ENCODE measurements at regions not wholly inside any gene's neighbourhood (a gene's known extent, or its start where the extent isn't known, plus 50 kb on each side); places are given as distances from the start of the nearest gene placed in this dataset.
A peak's percentile ranks its signal among the peaks of the same experiment; 100 is the strongest.
"Not testable (repeated sequence)": the region's sequence is repeated elsewhere in the genome, so short reads cannot be mapped to it uniquely, and the experiment has no call there.

DNA sequence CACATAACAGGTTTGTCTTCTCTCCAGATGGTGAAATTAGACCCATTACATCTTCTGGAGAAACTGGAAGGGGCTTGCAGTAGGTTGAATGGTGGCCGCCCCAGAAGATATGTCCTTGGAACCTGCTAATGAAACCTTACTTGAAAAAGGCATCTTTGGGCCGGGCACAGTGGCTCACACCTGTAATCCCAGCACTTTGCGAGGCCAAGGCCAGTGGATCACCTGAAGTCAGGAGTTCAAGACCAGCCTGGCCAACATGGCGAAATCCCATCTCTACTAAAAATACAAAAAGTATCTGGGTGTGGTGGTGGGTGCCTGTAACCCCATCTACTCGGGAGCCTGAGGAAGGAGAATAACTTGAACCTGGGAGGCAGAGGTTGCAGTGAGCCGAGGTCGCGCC is 53.2 kb upstream of the SH3PXD2B start:
- DNase-seq (ENCODE audit: low read depth in 6 of 9, low spot score in 9 of 9); H3K27me3 ChIP-seq (ENCODE audit: control insufficient read depth in 2 of 2, insufficient read depth in 1 of 2, low read length in 1 of 2): not testable (repeated sequence)
- 97% methylated on average over 8 of the region's 8 CpGs for WGBS

GRCh38 chr5:172506921-172507320 is 52.6 kb upstream of the SH3PXD2B start:
- no peak for DNase-seq (ENCODE audit: low read depth in 6 of 9, low spot score in 9 of 9)
- Histone ChIP-seq H3K4me1 (ENCODE audit: control insufficient read depth in 2 of 2, insufficient read depth in 2 of 2, low read length in 2 of 2) (peaks cover 0 to 3% of the 10 kb centered on the region in 2 donors), H3K27ac (ENCODE audit: low read depth in 1 of 2, low read length in 1 of 2) (no peak overlapping the region), H3K4me3 (ENCODE audit: low read length in 2 of 2) (no peak overlapping the region), H3K9me3 (ENCODE audit: control insufficient read depth in 2 of 2, insufficient read depth in 1 of 2, low read length in 1 of 2) (no peaks in the 10 kb centered on the region), H3K27me3 (ENCODE audit: control insufficient read depth in 2 of 2, insufficient read depth in 1 of 2, low read length in 1 of 2) (no peaks in the 10 kb centered on the region), H3K36me3 (ENCODE audit: control insufficient read depth in 2 of 2, insufficient read depth in 2 of 2, low read length in 1 of 2) (no peaks in the 10 kb centered on the region)
- WGBS: 97% methylated on average over 2 of the region's 2 CpGs

More for the DNA sequence above, 53.2 kb upstream of the SH3PXD2B start:
- not testable (repeated sequence) for H3K4me1 ChIP-seq (ENCODE audit: control insufficient read depth in 2 of 2, insufficient read depth in 2 of 2, low read length in 2 of 2); H3K4me3 ChIP-seq (ENCODE audit: low read length in 2 of 2); H3K36me3 ChIP-seq (ENCODE audit: control insufficient read depth in 2 of 2, insufficient read depth in 2 of 2, low read length in 1 of 2); H3K27ac ChIP-seq (ENCODE audit: low read depth in 1 of 2, low read length in 1 of 2); H3K9me3 ChIP-seq (ENCODE audit: control insufficient read depth in 2 of 2, insufficient read depth in 1 of 2, low read length in 1 of 2)

GRCh38 chr5:172506251-172506650 is 51.9 kb upstream of the SH3PXD2B start:
- no peak for DNase-seq (ENCODE audit: low read depth in 6 of 9, low spot score in 9 of 9)
- Histone ChIP-seq H3K4me1 (ENCODE audit: control insufficient read depth in 2 of 2, insufficient read depth in 2 of 2, low read length in 2 of 2) (peaks cover 0 to 3% of the 10 kb centered on the region in 2 donors), H3K36me3 (ENCODE audit: control insufficient read depth in 2 of 2, insufficient read depth in 2 of 2, low read length in 1 of 2) (no peaks in the 10 kb centered on the region), H3K4me3 (ENCODE audit: low read length in 2 of 2) (no peak overlapping the region), H3K27me3 (ENCODE audit: control insufficient read depth in 2 of 2, insufficient read depth in 1 of 2, low read length in 1 of 2) (no peaks in the 10 kb centered on the region), H3K9me3 (ENCODE audit: control insufficient read depth in 2 of 2, insufficient read depth in 1 of 2, low read length in 1 of 2) (no peaks in the 10 kb centered on the region), H3K27ac (ENCODE audit: low read depth in 1 of 2, low read length in 1 of 2) (no peak overlapping the region)
- whole genome bisulfite sequencing: 92% methylated on average over 7 of the region's 7 CpGs

- Histone ChIP-seq H3K36me3 (ENCODE audit: control insufficient read depth in 2 of 2, insufficient read depth in 2 of 2, low read length in 1 of 2) (no peaks in the 10 kb centered on the region), H3K9me3 (ENCODE audit: control insufficient read depth in 2 of 2, insufficient read depth in 1 of 2, low read length in 1 of 2) (no peaks in the 10 kb centered on the region), H3K4me3 (ENCODE audit: low read length in 2 of 2) (no peak overlapping the region), H3K27ac (ENCODE audit: low read depth in 1 of 2, low read length in 1 of 2) (no peak overlapping the region), H3K27me3 (ENCODE audit: control insufficient read depth in 2 of 2, insufficient read depth in 1 of 2, low read length in 1 of 2) (no peaks in the 10 kb centered on the region), H3K4me1 (ENCODE audit: control insufficient read depth in 2 of 2, insufficient read depth in 2 of 2, low read length in 2 of 2) (peaks cover 0 to 3% of the 10 kb centered on the region in 2 donors)
- DNase-seq (ENCODE audit: low read depth in 6 of 9, low spot score in 9 of 9): no peak
- WGBS: 93% methylated on average over 7 of the region's 7 CpGs
These were observed 51.5 kb upstream of the SH3PXD2B start for GRCh38 chr5:172505845-172506244.

GRCh38 chr5:172505403-172505759 is 51.1 kb upstream of the SH3PXD2B start:
- Histone ChIP-seq H3K36me3 (ENCODE audit: control insufficient read depth in 2 of 2, insufficient read depth in 2 of 2, low read length in 1 of 2) (no peaks in the 10 kb centered on the region), H3K27ac (ENCODE audit: low read depth in 1 of 2, low read length in 1 of 2) (no peak overlapping the region), H3K4me3 (ENCODE audit: low read length in 2 of 2) (no peak overlapping the region), H3K9me3 (ENCODE audit: control insufficient read depth in 2 of 2, insufficient read depth in 1 of 2, low read length in 1 of 2) (no peaks in the 10 kb centered on the region), H3K4me1 (ENCODE audit: control insufficient read depth in 2 of 2, insufficient read depth in 2 of 2, low read length in 2 of 2) (peaks cover 0 to 3% of the 10 kb centered on the region in 2 donors), H3K27me3 (ENCODE audit: control insufficient read depth in 2 of 2, insufficient read depth in 1 of 2, low read length in 1 of 2) (no peaks in the 10 kb centered on the region)
- no peak for DNase-seq (ENCODE audit: low read depth in 6 of 9, low spot score in 9 of 9)
- 91% methylated on average over 8 of the region's 8 CpGs for WGBS

- H3K9me3 ChIP-seq (ENCODE audit: control insufficient read depth in 2 of 2, insufficient read depth in 1 of 2, low read length in 1 of 2): no peaks in the 10 kb centered on the region
- DNase-seq (ENCODE audit: low read depth in 6 of 9, low spot score in 9 of 9): no peak
- H3K27me3 ChIP-seq (ENCODE audit: control insufficient read depth in 2 of 2, insufficient read depth in 1 of 2, low read length in 1 of 2): no peaks in the 10 kb centered on the region
- WGBS: 92% methylated on average over 4 of the region's 4 CpGs
- H3K36me3 ChIP-seq (ENCODE audit: control insufficient read depth in 2 of 2, insufficient read depth in 2 of 2, low read length in 1 of 2): no peaks in the 10 kb centered on the region
- H3K4me3 ChIP-seq (ENCODE audit: low read length in 2 of 2): no peak overlapping the region
- peaks cover 0 to 3% of the 10 kb centered on the region in 2 donors for H3K4me1 ChIP-seq (ENCODE audit: control insufficient read depth in 2 of 2, insufficient read depth in 2 of 2, low read length in 2 of 2)
- no peak overlapping the region for H3K27ac ChIP-seq (ENCODE audit: low read depth in 1 of 2, low read length in 1 of 2)
These were observed 50.5 kb upstream of the SH3PXD2B start for GRCh38 chr5:172504701-172505402.

DNA sequence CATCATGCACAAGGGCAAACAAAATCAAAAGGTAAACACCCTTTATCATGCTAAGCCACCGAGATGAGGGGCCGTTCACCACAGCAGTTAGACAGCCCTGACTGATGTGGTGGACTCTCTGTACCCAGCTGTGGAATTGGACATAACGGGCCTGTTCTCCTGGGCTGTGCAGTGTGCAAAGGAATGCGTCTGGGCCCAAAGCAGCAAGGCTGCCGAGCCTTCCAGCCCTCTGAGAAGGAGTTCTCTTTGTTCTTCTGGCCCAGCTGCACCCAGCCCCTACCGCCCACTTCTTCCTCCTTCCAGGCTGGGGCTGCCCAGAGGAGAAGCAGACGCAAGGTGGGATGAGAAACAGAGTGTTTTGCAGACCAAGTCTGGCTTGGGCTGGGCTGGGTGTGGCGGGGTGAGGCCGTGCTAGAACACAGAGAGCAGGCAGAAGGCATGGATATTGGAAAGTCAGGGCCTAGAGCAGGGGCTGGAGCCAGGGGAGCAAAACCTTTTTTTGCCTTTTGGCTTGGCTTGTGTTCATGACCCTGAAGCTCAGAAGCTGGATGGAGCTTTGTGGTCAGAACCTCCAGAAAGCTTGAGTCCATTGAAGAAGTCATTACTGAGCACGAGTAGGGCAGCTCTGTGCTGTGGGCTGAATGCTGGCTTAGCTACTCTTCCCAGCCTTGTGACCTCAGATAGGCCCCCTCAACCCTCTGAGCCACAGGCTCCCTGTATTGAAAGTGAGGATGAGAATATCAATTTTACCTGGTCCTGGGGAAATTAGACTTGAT is 49.8 kb upstream of the SH3PXD2B start:
- WGBS: 89% methylated on average over 10 of the region's 10 CpGs

More for the DNA sequence above, 49.8 kb upstream of the SH3PXD2B start:
- H3K4me3 ChIP-seq (ENCODE audit: low read length in 2 of 2): no peak overlapping the region
- DNase-seq (ENCODE audit: low read depth in 6 of 9, low spot score in 9 of 9): no peak
- H3K36me3 ChIP-seq (ENCODE audit: control insufficient read depth in 2 of 2, insufficient read depth in 2 of 2, low read length in 1 of 2): no peaks in the 10 kb centered on the region
- H3K9me3 ChIP-seq (ENCODE audit: control insufficient read depth in 2 of 2, insufficient read depth in 1 of 2, low read length in 1 of 2): no peaks in the 10 kb centered on the region
- H3K27ac ChIP-seq (ENCODE audit: low read depth in 1 of 2, low read length in 1 of 2): peak overlapping the region in 1 of 2 donors; percentile 37
- H3K27me3 ChIP-seq (ENCODE audit: control insufficient read depth in 2 of 2, insufficient read depth in 1 of 2, low read length in 1 of 2): no peaks in the 10 kb centered on the region
- H3K4me1 ChIP-seq (ENCODE audit: control insufficient read depth in 2 of 2, insufficient read depth in 2 of 2, low read length in 2 of 2): peaks cover 0 to 3% of the 10 kb centered on the region in 2 donors
